ENCODE measurements at regions not wholly inside any gene's neighbourhood (a gene's known extent, or its start where the extent isn't known, plus 50 kb on each side); places are given as distances from the start of the nearest gene placed in this dataset.
A peak's percentile ranks its signal among the peaks of the same experiment; 100 is the strongest.

DNA sequence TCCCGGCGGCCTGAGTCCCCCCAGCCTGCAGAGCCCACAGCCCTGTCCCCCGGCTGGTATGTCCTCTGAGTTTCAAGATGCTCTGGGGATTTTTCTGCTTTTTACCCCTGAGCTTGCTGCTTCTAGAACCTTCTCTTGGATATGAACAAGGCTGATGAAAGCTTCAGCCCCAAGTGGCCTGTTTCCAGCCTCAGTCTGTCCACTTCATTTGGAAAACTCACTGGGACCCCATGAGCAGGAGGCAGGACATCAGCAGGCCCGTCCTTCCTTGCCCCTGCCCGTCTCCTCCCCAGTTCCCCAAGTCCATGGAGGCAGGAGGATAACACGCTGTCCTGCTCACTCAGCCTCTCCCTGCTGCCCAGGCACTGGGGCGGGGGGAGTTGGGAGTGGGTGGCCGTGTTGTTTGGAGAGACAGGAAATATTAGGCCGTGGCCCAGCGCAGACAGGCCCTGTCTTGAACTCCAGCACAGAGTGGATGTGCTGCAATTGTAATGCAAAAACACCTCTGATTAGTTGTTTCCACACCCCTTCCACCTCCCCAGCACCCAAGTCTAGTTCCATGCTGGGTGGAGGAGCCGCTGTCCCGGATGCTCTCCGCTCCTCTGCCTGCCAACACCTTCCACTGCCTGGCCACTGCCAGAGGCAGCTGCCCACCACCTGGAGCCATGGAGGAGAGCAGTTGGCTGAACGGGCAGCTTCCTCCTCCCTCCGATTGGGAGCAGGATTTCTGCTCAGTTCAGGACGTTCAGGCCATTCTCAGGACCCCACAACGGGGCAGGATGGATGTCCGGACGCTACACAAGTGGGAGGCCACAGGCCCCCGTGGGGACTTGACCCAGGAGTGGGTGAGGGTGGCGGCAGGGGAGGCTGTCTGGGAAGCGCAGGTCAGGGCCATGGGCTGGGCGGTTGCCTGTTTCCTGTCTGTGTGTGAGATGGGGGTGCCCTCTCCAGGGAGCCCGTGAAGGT, 216.9 kb upstream of the GSE1 start:
- TF ChIP-seq, protein P1, sequence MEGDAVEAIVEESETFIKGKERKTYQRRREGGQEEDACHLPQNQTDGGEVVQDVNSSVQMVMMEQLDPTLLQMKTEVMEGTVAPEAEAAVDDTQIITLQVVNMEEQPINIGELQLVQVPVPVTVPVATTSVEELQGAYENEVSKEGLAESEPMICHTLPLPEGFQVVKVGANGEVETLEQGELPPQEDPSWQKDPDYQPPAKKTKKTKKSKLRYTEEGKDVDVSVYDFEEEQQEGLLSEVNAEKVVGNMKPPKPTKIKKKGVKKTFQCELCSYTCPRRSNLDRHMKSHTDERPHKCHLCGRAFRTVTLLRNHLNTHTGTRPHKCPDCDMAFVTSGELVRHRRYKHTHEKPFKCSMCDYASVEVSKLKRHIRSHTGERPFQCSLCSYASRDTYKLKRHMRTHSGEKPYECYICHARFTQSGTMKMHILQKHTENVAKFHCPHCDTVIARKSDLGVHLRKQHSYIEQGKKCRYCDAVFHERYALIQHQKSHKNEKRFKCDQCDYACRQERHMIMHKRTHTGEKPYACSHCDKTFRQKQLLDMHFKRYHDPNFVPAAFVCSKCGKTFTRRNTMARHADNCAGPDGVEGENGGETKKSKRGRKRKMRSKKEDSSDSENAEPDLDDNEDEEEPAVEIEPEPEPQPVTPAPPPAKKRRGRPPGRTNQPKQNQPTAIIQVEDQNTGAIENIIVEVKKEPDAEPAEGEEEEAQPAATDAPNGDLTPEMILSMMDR (conservative IDR thresholded peaks at IDR 0.05; ENCODE audit: low read depth, low read length): no peak
- no peak overlapping the region for H3K4me3 ChIP-seq (ENCODE audit: low read length)
- DNase-seq (ENCODE audit: low read depth): no peak

DNA sequence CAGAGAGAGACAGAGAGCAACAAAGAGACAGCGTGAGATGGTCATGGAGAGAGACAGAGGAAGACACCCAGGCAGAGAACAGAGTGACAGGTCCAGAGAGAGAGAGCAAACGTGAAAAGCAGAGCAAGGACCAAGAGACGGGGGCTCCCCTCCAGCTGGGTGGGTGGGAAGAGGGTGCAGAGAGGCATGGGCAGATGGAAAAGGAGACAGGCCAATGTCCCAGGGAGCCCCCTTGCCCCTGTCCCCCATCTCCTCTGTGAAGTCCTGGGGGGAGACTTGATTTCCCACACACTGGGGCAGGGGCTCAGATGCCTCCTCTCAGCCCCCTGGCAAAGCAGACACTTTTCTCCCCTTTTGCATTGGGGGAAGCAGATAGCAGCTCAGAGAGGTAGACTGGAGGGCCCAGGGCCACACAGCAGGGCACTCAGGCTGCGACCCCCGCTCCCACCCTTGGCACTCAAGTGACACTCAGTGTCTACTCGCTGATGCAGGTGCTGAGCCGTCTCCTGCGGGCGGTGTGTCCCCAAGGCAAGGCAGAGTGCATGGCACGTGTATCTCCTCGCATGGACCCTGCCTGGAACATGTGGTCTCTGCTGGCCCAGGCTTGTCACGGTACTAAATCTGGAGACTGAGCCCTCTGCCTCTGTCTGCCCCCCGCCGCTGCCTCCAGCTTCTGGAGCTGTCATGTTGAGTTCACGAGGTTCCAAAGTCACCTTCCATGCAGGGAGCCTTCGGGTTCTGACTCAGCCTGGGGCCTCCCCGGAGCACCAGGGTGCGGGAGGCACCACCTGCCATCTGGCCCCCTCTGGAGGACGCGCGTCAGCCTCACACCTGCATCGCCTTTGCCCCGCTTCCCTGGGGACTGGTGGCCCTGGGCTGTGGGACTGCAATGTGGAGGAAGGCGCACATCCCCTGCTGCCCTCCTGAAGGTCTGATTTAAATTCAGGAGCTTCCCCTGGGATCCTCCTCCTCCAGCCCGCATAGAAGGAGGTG, 215.9 kb upstream of the GSE1 start:
- TF ChIP-seq, protein P1 (conservative IDR thresholded peaks at IDR 0.05; ENCODE audit: low read depth, low read length): peak; percentile 27
- DNase-seq (ENCODE audit: low read depth): no peak
- no peak overlapping the region for H3K4me3 ChIP-seq (ENCODE audit: low read length)

DNA sequence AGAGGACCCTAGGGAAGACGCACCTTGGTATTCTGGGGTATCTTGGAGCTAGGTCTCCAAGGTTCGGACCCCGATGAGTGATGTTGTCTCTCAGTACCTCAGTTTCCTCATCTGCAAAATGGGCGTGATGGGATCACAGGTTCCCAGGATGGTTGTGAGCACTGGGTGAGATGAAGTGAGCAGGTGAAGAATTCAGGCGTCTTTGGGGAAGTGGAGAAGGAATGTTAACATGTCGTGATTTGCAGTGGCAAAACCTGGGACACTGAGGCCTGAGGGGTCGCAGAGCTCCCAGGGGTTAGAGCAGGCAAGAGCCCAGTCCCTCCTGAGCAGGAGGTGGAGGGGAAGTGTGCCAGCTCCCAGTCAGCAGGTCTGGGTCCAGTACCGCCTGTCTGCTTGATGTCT, 215.1 kb upstream of the GSE1 start:
- no peak for DNase-seq (ENCODE audit: low read depth)
- TF ChIP-seq, protein P1 (conservative IDR thresholded peaks at IDR 0.05; ENCODE audit: low read depth, low read length): no peak
- no peak overlapping the region for H3K4me3 ChIP-seq (ENCODE audit: low read length)

DNA sequence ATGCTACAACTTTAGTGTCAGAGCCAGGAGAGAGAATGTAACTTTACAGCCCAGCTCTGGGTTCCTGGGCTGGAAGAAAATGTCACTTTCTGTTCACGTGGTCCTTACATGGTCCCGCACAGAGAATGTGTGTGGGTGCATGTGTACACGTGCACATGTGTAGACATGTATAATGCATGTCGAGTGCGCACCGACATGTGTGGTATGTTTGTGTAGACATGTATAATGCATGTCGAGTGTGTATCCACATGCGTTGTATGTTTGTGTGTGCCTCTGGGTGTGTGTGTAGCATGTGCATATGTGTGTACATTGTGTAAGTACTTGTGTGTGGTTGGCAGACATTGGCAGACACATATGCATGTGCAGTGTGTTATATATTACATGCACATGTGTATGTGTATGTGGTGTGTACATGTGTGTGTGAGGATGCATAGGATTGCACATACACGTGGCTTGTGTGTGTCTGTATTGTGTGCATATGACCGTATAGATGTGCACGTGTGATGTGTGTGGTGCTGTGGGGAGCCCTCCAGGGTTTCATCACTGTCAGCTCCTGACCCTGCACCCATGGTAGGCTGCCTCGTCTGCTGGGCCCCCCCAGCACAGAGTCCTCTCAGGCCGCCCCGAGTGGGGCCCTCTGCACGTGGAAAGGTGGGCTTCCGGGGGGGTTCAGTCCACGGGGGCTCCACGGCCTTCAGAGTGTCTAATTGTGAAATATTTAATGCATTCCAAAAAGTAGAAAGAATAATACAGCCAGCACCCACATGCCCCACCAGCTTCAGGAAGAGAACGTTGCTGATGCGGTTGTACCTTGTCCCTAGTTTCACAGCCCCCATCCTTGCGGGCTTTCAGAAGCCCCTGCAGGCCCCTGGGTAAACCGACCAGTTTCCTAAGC, 214.2 kb upstream of the GSE1 start:
- TF ChIP-seq, protein P1 (conservative IDR thresholded peaks at IDR 0.05; ENCODE audit: low read depth, low read length): no peak
- DNase-seq (ENCODE audit: low read depth): no peak
- H3K4me3 ChIP-seq (ENCODE audit: low read length): no peak overlapping the region

- no peak for DNase-seq (ENCODE audit: low read depth)
- TF ChIP-seq, protein P1 (conservative IDR thresholded peaks at IDR 0.05; ENCODE audit: low read depth, low read length): no peak
- H3K4me3 ChIP-seq (ENCODE audit: low read length): no peak overlapping the region
Observed at GRCh38 chr16:85399583-85400284, 213.4 kb upstream of the GSE1 start.
